GM12875 (cell line): ENCODE measurements at regions not wholly inside any gene's neighbourhood (a gene's known extent, or its start where the extent isn't known, plus 50 kb on each side); places are given as distances from the start of the nearest gene placed in this dataset.
"Not testable (repeated sequence)": the region's sequence is repeated elsewhere in the genome, so short reads cannot be mapped to it uniquely, and the experiment has no call there.

Experiments used
- H3K4me3 ChIP-seq: one replicate; pipeline ENCODE4 v1.5.1; 2011; ENCODE audit warnings: low read depth, low read length, control low read depth
- CTCF ChIP-seq: IDR thresholded peaks from 2 replicates; pipeline ENCODE4 v1.5.1; 2011; ENCODE audit warnings: low read depth, mild to moderate bottlenecking, control low read depth, inconsistent platforms, low read length, moderate library complexity, borderline replicate concordance; ENCODE audit not compliant: insufficient read depth

- TF ChIP-seq CTCF: no peak
- no peak overlapping the region for H3K4me3 ChIP-seq
Measured at GRCh38 chr16:5188318-5188988, 90.9 kb upstream of the EEF2KMT start.

- no peak for TF ChIP-seq CTCF
- H3K4me3 ChIP-seq: no peak overlapping the region
Measured at GRCh38 chr16:5187402-5187952, 89.9 kb upstream of the EEF2KMT start.

DNA sequence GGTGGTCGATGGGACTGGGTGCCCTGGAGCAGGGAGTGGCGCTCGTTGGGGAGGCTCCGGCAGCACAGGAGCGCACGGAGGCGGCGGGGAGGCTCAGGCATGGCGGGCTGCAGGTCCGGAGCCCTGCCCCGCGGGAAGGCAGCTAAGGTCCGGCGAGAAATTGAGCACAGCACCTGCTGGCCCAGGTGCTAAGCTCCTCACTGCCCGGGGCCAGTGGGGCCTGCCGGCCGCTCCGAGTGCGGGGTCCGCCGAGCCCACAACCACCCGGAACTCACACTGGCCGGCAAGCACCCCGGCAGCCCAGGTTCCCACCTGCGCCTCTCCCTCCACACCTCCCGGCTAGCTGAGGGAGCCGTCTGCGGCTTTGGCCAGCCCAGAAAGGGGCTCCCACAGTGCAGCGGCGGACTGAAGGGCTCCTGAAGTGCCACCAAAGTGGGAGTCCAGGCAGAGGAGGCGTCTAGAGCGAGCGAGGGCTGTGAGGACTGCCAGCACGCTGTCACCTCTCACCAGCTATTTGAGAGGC is 88.8 kb upstream of the EEF2KMT start:
- TF ChIP-seq CTCF: no peak

DNA sequence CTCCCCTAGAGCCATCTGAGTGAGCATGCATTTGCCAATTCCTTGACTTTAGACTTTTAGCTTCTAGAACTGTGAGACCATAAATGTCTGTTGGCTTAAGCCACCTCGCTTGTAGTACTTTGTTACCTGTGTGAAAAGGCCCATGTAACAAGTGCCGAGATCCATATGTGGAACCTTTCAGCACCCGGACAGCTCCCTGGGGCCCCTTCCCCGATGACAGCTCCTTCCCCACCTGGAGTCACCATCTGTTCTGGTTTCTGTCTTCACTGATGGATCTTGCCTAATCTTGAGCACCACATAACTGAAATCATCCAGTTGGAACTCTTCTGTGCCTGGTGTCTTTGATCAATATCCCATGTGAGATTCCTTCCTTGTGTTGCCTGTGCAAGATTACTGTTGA is 78.9 kb upstream of the EEF2KMT start:
- no peak for TF ChIP-seq CTCF
- H3K4me3 ChIP-seq: no peak overlapping the region

More for the DNA sequence above, 88.8 kb upstream of the EEF2KMT start:
- no peak overlapping the region for H3K4me3 ChIP-seq

DNA sequence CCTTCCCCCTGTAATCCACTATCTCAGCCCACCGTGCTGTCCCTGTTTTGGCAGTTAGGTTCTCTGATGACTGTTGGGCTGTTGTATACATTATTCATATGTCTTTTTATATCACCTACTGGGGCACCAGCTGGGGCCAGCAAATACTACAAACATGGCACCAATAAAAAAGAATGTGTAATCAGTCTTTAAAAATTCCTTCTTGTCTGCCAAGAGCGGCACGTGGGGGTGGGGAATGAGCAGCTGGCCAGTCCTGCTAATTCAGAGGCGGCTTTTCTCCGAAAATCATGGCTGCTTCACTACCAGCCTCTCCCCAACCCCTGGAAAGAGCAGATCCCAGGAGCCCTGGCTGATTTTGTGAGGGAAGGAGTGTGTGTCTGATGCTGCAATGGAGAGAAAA is 77.7 kb upstream of the EEF2KMT start:
- no peak for TF ChIP-seq CTCF
- H3K4me3 ChIP-seq: no peak overlapping the region

- TF ChIP-seq CTCF: no peak
- no peak overlapping the region for H3K4me3 ChIP-seq
Measured at GRCh38 chr16:5166486-5166885, 68.9 kb upstream of the EEF2KMT start.

- H3K4me3 ChIP-seq: not testable (repeated sequence)
Measured at GRCh38 chr16:5165429-5165828, 67.8 kb upstream of the EEF2KMT start.

GRCh38 chr16:5162801-5163200 is 65.2 kb upstream of the EEF2KMT start:
- H3K4me3 ChIP-seq: not testable (repeated sequence)

DNA sequence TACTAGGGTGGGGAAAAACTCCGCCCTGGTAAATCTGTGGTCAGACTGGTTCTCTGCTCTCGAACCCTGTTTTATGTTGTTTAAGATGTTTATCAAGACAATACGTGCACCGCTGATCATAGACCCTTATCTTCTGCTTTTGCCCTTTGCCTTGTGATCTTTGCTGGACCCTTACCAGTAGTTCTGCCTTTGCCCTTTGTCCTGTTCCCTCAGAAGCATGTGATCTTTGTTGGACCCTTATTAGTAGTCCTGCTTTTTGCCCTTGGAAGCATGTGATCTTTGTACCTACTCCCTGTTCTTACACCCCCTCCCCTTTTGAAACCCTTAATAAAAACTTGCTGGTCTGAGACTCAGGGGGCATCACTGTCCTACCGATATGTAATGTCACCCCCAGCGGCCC is 64.3 kb upstream of the EEF2KMT start:
- H3K4me3 ChIP-seq: not testable (repeated sequence)

DNA sequence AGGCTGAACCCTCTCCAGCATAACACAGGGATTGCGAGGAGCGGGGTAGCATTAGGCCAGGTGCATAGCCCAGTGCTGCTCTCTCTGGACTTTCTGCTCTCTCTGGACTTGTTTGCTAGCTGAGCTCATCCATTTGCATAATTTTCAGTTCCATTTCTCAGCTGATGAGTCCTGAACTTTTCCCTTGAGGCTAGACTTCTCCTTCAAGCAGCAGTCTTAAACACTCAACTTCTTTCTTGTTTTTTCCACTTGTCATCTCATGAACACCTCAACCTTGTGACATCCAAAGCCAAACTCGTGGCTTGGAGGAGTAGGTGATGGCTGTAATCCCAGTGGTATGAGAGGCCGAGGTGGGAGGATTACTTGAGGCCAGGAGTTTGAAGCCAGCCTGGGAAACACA is 62.4 kb upstream of the EEF2KMT start:
- H3K4me3 ChIP-seq: not testable (repeated sequence)

- not testable (repeated sequence) for H3K4me3 ChIP-seq
Measured at GRCh38 chr16:5159537-5159936, 61.9 kb upstream of the EEF2KMT start.
